ENCODE measurements at regions not wholly inside any gene's neighbourhood (a gene's known extent, or its start where the extent isn't known, plus 50 kb on each side); places are given as distances from the start of the nearest gene placed in this dataset.

- no peak for DNase-seq
Observed at GRCh38 chr15:69529961-69530633, 77.5 kb downstream of the RPLP1 start.

- peak in 37 of 56 donors; percentile 20 to 67 (median 32) for DNase-seq
Observed at GRCh38 chr15:69530991-69531664, 78.5 kb downstream of the RPLP1 start.

- no peak for DNase-seq
Observed at GRCh38 chr15:69531665-69532027, 79.0 kb downstream of the RPLP1 start.

- no peak for DNase-seq
Observed at GRCh38 chr15:69532066-69532465, 79.4 kb downstream of the RPLP1 start.

- no peak for DNase-seq
Observed at GRCh38 chr15:69532856-69533255, 80.2 kb downstream of the RPLP1 start.

- no peak for DNase-seq
Observed at GRCh38 chr15:69533522-69533921, 80.9 kb downstream of the RPLP1 start.

- DNase-seq = no peak
Observed at GRCh38 chr15:69535101-69535638, 82.6 kb downstream of the RPLP1 start.

GRCh38 chr15:69535998-69536397 lies 83.4 kb downstream of the RPLP1 start:
- no peak for DNase-seq

- DNase-seq = no peak
Observed at GRCh38 chr15:69536726-69537512, 84.3 kb downstream of the RPLP1 start.

GRCh38 chr15:69537901-69538300 lies 85.3 kb downstream of the RPLP1 start:
- DNase-seq = no peak

- no peak for DNase-seq
Observed at GRCh38 chr15:69538379-69538778, 85.8 kb downstream of the RPLP1 start.

GRCh38 chr15:69539345-69539744 lies 86.7 kb downstream of the RPLP1 start:
- DNase-seq = no peak

GRCh38 chr15:69540622-69541021 lies 88.0 kb downstream of the RPLP1 start:
- DNase-seq = peak in 26 of 56 donors; percentile 8 to 63 (median 28)

GRCh38 chr15:69542028-69542427 lies 89.4 kb downstream of the RPLP1 start:
- DNase-seq = no peak

GRCh38 chr15:69543681-69544364 lies 91.2 kb downstream of the RPLP1 start:
- DNase-seq = no peak

GRCh38 chr15:69544365-69545113 lies 91.9 kb downstream of the RPLP1 start:
- no peak for DNase-seq

GRCh38 chr15:69546182-69546581 lies 93.6 kb downstream of the RPLP1 start:
- DNase-seq = no peak

- DNase-seq = no peak
Observed at GRCh38 chr15:69548395-69549180, 96.0 kb downstream of the RPLP1 start.

GRCh38 chr15:69551391-69552056 lies 98.9 kb downstream of the RPLP1 start:
- no peak for DNase-seq
